Glomerular endothelial cell (primary cell): ENCODE measurements at regions not wholly inside any gene's neighbourhood (a gene's known extent, or its start where the extent isn't known, plus 50 kb on each side); places are given as distances from the start of the nearest gene placed in this dataset.
"Not testable (repeated sequence)": the region's sequence is repeated elsewhere in the genome, so short reads cannot be mapped to it uniquely, and the experiment has no call there.

Source experiments
- DNase-seq: peaks from one replicate; pipeline ENCODE4 v3.0.0-alpha.2; 2011; ENCODE audit warnings: low read depth, low spot score; ENCODE audit errors: extremely low read depth

GRCh38 chr1:234835239-234835638 lies 225.3 kb upstream of the IRF2BP2 start:
- no peak for DNase-seq

GRCh38 chr1:234833646-234834045 lies 223.7 kb upstream of the IRF2BP2 start:
- no peak for DNase-seq

- DNase-seq: no peak
Measured at GRCh38 chr1:234833118-234833517, 223.1 kb upstream of the IRF2BP2 start.

DNA sequence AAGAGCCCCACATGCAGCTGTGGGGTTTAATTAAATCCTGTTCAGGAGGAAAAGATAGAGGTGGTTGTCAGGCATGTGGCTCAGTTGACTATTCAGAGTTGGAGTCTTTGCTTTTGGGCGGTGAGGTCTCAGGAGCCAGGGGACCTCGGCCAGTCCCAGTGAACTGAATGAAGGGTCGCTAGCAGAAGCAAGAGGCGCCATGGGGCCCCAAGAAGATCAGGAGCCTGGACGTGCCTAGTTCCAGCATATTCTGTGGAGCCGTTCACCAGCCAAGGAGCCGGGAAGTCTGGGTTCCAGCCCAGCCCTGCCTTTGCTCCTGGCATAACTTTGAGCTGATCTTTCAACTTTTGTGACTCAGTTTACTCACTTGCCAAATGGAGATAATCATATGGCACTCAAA lies 217.7 kb upstream of the IRF2BP2 start:
- DNase-seq: no peak

DNA sequence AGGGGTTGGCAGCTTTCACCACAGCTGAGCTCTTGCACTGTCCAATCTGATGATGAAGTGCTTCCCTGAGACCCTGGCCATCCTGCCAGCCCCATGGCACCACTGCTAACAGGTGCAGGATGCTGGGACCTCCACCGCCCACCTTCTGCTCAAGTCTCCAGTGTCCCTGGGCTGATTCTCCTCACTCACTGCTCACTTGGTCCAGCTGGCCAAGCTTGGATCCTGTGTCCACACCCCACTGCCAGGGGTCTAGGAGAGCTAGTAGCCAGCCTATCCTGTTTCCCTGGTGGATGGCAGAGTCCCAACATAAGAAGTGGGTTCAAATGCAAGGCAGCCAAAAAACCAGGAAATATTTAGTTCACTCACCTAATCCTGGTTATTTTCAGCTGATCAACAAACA lies 217.2 kb upstream of the IRF2BP2 start:
- DNase-seq: no peak

- no peak for DNase-seq
Measured at GRCh38 chr1:234826352-234826751, 216.4 kb upstream of the IRF2BP2 start.

DNA sequence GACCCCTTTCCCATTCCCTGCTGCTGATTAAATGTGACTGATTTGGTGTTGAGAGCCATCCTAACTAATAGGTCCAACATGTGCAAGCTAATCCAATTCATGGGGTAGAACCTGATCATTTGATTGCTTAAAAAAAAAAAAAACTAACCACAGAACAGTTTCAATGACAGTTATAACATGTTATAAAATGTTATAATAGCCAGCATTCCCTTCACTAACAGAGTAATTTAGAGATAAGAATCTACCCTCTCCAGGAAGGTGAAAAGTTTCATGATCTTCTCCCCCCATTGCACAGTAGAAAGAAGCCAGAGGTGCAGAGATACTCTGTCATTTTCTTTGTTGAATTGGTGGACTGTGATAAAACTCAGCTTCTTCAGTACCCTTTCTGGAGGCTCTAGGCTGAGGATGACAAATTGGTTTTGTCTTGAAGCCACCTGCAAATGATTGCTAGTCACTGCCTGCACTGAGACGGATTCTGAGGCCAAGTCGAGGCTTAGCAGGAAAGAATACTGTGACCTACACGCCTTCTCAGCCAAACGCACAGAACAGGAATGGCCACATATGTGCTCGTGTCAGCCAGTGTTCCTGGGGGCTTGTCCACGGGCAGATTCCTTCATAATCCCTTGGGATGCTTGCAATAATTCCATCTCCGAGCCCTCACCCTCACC lies 215.7 kb upstream of the IRF2BP2 start:
- DNase-seq: no peak

GRCh38 chr1:234824836-234825235 lies 214.9 kb upstream of the IRF2BP2 start:
- not testable (repeated sequence) for DNase-seq

GRCh38 chr1:234823191-234824176 lies 213.5 kb upstream of the IRF2BP2 start:
- no peak for DNase-seq

GRCh38 chr1:234821840-234822239 lies 211.9 kb upstream of the IRF2BP2 start:
- no peak for DNase-seq

DNA sequence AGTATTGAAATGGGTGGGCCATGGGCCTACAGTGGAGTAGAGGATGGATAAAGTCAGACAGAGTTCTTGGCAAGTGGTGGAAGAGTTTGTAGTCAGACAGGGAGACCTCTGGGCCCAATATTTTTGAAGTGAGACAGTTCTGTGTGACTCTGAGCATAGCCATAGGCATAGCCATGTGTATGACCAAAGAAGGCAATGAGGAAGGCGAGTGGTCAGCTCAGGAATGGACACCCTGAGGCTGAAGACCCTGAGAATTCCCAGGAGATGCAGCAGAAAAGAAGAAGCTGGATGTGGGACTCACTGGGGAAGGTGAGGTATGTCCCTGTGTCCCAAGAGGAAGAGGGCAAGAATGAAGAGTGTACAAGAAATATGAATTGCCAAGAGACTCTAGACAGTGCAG lies 210.6 kb upstream of the IRF2BP2 start:
- no peak for DNase-seq

DNA sequence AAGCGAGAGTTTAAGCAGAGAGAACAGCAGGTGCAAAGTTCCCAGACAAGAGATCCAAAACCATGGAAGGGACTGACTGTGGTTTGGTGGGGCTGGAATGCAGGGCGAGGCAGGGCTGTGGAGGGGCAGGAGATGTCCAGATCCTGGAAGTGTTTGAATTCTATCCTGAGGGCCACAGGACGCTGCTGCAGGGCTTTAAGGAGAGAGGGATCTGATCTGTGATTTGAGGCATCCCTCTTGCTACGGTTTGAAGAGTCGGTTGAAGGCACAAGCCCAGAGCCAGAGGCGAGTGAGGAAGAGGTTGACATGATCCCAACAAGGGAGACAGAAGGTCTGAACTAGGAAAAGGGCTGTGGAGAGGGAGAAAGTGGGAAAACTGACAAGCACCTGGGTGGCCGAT lies 209.9 kb upstream of the IRF2BP2 start:
- DNase-seq: not testable (repeated sequence)

DNA sequence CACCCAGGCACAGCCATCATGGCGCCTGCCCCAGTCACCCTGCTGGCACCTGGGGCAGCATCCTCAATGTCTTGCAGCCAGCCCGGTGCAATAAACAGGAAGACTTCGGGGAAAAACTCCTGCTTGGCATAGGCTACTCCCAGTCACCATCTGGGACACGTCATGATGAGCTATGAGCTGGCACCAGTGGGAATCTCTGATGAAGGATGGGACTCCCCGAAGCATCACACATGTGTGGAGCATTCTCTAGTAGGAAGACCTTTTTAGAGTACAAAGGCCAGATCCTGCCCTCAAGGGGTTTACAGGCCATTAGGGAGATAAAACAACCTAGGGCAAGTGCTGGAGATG lies 208.0 kb upstream of the IRF2BP2 start:
- not testable (repeated sequence) for DNase-seq

DNA sequence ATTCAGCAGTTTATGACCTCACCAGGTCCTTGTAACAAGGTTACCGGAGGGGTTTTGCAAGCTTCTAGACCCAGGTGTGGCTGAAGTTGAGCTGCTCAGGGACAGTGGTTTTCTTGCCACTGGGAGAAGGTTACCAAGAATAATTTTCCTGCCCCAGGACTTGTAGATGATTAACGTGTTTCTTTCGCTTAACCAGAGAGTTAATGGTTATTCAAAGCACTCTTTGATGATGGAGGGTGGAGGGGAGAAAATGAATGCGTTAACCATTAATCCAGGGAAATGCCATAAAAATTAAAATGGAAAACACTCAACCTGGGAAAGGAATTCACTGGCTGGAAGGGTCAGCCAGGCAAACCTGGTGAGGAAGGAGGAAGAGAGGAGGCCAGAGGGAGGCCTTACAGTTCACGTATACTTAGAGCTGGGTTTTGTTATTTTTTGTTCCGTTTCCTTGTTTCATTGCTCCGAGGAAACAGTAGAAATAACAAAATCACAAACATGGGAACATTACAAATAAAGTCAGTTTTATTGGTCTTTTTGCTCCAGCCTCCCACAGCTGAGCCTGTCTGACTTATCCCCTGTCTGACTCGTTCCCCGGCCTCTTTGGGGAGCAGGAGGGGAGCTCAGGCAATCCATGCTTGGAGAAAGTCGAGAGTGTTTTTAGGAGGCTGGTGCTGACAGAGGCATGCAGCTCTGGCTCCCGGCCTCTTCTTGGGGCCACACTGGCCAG lies 207.5 kb upstream of the IRF2BP2 start:
- not testable (repeated sequence) for DNase-seq

GRCh38 chr1:234816864-234817263 lies 206.9 kb upstream of the IRF2BP2 start:
- DNase-seq: not testable (repeated sequence)

DNA sequence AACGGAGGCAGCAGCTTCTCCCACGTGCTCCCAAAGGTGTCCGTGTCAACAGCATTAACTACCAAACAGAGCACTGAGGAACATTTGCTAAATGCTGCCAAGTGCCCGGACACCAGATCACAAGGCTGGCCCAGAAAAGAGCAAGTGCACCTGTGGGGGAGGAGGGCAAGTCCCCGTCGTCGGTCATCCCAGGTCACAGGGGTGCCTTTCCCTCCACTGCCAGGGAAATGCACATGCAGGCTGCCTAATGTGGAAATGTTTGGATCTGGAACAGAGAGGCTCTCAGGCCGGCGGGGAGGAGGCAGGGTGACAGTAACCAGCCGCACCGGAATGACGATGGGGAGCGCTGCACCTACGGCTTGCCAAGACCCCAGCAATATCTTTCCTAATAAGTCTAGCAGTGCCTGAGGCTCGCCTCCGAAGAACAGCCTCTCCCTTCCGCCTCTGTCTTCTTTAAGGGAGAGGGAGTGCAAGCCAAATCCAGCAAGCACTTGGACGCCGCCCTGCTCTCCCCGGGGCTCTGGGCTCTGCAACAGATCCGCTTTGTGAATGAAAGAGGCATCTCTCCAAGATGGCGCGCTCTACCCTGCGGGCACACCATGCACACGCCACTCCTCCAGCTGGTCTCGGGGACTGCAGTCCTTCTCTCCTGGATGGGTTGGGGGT lies 206.3 kb upstream of the IRF2BP2 start:
- not testable (repeated sequence) for DNase-seq

GRCh38 chr1:234815295-234815815 lies 205.4 kb upstream of the IRF2BP2 start:
- not testable (repeated sequence) for DNase-seq

DNA sequence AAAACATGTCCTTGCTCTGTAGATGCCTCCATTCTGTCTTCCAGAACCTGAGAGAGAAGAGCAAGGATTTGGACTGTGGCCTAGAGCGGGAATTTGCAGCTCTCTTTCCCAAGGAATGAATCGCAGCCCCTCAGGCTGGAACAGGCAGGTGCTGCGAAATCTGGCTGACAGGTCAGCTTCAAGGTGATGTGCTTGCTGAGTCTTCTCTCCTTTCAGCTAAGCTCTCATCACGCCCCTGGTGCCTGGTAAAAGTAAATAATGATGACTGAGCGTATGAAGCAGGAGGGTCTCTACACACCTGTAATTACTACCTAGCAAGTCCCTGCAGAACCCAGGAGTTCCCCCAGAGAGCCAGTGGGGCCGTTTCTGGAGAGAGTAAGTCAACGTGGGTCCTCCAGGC lies 204.3 kb upstream of the IRF2BP2 start:
- DNase-seq: not testable (repeated sequence)

- not testable (repeated sequence) for DNase-seq
Measured at GRCh38 chr1:234811824-234812223, 201.8 kb upstream of the IRF2BP2 start.

- not testable (repeated sequence) for DNase-seq
Measured at GRCh38 chr1:234810726-234811125, 200.7 kb upstream of the IRF2BP2 start.
